Panc1 (cell line): ENCODE measurements at regions not wholly inside any gene's neighbourhood (a gene's known extent, or its start where the extent isn't known, plus 50 kb on each side); places are given as distances from the start of the nearest gene placed in this dataset.

Source experiments
- CTCF ChIP-seq: fragments of 450-650 bp; IDR thresholded peaks from 2 replicates; pipeline ENCODE4 v1.5.1; 2017; ENCODE audit warnings: mild to moderate bottlenecking
- POLR2AphosphoS5 ChIP-seq: IDR thresholded peaks from 2 replicates; pipeline ENCODE4 v1.6.1; 2012; ENCODE audit warnings: mild to moderate bottlenecking, low read depth, low read length, moderate library complexity
- TCF7L2 ChIP-seq: IDR thresholded peaks from 2 replicates; pipeline ENCODE4 v1.6.1; 2011; ENCODE audit warnings: mild to moderate bottlenecking, low read depth, low read length, inconsistent platforms

DNA sequence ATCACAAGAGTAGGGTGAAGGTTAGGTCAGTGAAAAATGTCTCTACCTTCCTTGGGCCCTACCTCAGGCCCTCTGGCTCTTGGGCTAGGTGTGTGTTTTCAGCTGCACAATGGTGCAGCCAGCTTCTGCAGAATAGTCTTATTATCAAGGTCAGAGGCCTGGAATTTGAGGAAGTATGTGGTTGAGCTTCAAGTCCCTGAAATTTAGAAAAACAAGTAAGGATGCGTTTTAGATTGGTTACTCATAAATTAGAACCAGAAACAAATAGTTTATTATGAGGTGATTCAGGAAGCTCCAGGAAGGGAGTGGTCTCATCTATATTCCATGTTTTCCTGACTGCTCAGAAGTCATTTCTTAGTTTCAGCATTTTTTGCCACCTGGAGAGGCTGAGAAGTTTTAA lies 204.2 kb upstream of the CELF4 start:
- no peak for TF ChIP-seq TCF7L2
- TF ChIP-seq CTCF, result no peak
- no peak for TF ChIP-seq POLR2AphosphoS5
